GM13977 (cell line): ENCODE measurements at regions not wholly inside any gene's neighbourhood (a gene's known extent, or its start where the extent isn't known, plus 50 kb on each side); places are given as distances from the start of the nearest gene placed in this dataset.

Experiments used
- DNase-seq: peaks from one replicate; pipeline ENCODE4 v3.0.0; 2012; ENCODE audit warnings: low spot score
- CTCF ChIP-seq: IDR thresholded peaks from 2 replicates; pipeline ENCODE4 v1.5.1; 2012; ENCODE audit warnings: mild to moderate bottlenecking, control low read depth; ENCODE audit not compliant: insufficient read depth; ENCODE audit errors: extremely low read depth, missing control alignments
- in situ Hi-C: fragments of 300-500 bp; cut with MboI; formaldehyde crosslinking; loops from one replicate; pipeline ENCODE4 v1.12.0; 2022; ENCODE audit warnings: low sequenced_read_pairs, low pct_unique_long_range_greater_than_20kb, mixed read lengths, inconsistent platforms; ENCODE audit not compliant: unreplicated experiment

GRCh38 chr5:87152886-87153285 lies 114.8 kb upstream of the RASA1 start:
- in situ Hi-C loops, result no loop called here
- TF ChIP-seq CTCF, result no peak
- no peak for DNase-seq

- TF ChIP-seq CTCF, result no peak
- DNase-seq, result no peak
- in situ Hi-C loops, result no loop called here
Measured at GRCh38 chr5:87154191-87154590, 113.5 kb upstream of the RASA1 start.

- in situ Hi-C loops, result no loop called here
- DNase-seq, result no peak
- no peak for TF ChIP-seq CTCF
Measured at GRCh38 chr5:87155106-87155505, 112.6 kb upstream of the RASA1 start.

- in situ Hi-C loops, result no loop called here
- TF ChIP-seq CTCF, result no peak
- DNase-seq, result no peak
Measured at GRCh38 chr5:87156631-87157030, 111.1 kb upstream of the RASA1 start.

- no peak for TF ChIP-seq CTCF
- in situ Hi-C loops, result no loop called here
- no peak for DNase-seq
Measured at GRCh38 chr5:87164409-87164808, 103.3 kb upstream of the RASA1 start.

GRCh38 chr5:87169300-87169991 lies 98.2 kb upstream of the RASA1 start:
- in situ Hi-C loops, result no loop called here
- no peak for TF ChIP-seq CTCF
- DNase-seq, result no peak
